ENCODE measurements at regions not wholly inside any gene's neighbourhood (a gene's known extent, or its start where the extent isn't known, plus 50 kb on each side); places are given as distances from the start of the nearest gene placed in this dataset.

DNA sequence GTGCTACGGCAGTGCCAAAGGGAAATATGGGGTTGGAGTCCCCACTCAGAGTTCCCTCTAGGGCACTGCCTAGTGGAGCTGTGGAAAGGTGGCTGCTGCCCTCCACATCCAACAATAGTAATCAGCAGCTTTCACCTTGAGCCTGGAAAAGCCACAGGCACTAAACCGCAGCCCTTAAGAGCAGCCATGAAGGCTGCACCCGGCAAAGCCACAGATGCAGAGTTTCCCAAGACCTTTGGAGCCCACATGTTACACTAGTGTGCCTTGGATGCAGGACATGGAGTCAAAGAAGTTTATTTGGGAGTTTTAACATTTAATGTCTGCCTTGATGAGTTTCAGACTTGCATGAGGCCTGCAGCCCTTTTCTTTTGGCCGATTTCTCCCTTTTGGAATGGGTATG, 91.4 kb upstream of the HSF2 start:
- no peak for DNase-seq

DNA sequence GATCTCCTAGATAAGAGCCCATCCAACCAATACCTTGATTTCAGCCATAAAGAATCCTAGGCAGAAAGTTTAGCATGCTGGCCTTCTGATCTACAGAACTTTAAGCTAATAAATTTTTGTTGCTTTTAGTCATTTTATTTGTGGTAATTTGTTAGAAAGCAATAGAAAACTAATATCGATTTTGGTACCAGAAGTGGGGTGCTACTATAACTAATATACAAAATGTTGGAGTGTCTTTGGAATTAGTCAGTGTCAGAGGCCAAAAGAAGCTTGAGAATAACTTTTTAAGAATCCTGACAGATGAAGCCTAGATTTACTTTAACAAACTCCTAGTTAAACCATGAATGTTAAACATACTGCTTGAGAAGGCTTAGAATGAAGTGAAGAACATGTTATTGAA, 83.6 kb upstream of the HSF2 start:
- no peak for DNase-seq

DNA sequence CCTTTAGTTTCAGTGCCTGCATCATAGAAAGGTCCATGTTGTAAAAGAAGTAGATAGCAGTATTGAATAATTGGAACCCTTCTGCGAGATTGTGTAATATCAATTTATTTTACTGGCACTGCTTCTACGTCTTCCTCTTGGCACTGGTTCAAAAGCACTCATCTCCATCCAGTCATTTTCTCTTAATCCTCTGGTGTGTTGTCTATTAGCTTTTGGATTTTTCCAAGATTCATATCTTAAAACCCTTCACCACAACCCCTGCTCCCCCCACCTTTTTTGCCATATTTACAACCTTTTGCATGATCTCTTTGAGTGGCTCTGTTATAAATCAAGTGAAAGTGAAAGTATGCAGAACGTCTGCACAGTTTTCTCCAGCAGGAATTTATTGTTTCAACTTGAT, 76.6 kb upstream of the HSF2 start:
- DNase-seq: no peak

DNA sequence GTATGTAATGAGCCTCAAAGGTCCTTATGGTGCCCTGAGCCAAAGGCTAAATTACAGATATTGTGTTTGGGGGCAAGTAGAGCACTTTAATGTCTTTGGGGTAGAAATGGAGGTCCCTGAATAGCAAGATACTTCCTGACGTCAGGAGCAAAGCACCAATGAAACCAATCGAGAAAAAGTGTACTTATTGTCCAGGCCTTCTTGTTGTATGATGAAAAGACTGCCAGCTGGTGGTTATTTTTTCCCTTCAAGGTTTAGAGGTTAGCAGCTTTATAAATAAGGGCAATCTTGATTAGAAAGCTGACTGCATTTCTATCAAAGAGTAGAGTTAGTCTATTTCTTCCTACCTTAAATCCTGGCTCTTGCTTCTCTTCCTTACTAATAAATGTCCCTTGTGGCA, 76.1 kb upstream of the HSF2 start:
- DNase-seq: no peak

DNA sequence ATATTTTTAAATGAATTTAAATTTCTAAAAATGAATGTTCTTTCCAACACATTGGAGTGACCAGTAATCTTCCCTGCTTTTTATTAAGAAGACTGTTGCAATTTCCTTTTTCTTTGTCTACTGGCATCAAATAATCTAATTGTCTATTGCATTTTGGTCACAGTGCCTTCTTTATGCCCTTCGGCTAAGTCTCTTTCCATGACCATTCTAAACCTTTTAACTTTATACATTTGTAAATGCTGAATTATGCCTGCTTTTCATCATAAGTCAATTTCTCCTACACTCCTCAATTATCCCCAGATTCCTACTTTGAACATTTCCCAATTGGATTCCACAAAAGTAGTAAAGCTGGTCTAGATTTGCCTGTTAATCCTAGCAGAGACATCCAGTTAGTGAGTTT, 69.1 kb upstream of the HSF2 start:
- no peak for DNase-seq

DNA sequence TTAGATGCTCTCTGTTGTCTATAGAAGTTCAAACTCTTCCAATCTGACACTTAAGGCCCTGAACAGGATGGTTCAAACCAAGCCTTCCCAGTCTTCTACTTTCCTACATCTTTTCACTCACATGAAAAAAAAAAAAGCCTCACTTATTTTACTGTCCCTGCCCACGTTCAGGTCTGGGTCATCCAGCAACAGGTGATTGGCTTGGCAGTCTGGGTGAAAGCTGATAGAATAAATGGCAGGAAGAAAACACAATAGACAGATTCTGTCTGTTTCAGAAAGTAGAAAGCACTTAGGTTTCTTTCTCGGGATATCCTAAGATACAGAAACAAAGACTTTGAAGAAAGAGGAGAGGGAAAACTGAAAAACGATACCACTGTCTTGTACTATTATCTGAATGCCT, 61.8 kb upstream of the HSF2 start:
- DNase-seq: no peak

DNA sequence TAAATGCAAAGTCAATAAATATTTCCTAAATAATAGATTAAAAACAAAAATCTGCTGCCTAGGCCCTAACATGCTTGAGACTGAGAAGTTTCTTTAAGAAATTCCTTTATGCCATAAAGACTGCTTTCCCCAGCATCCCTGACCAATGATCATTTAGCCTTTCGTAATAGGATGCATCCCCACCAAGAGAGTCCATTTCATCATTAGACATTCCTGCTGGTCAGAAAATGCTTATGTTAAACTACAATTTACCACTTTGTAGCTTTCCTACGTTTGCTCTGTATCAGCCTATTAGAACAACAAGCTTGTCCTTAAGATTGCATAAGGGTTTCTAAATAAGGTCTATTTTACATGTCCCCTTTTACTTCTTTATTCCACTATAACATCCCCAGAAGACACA, 59.8 kb upstream of the HSF2 start:
- no peak for DNase-seq

DNA sequence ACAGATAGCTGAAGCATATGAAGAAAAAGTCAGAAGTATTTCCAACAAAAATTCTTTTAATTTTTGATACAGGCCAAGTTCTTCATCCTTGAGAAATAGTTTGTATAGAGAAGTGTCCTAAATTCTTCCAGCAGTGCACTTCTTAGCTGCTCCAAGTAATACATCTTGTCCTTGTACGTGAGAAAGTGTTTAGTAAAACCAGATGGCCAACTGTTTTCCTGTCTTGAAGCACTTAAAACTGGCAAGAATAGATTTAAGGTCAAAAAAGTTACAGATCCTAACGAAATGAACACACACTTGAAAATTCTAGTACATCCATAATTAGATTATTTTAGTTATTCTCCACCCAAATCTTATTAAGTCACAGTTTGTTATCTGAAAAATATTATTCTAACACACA, 52.2 kb upstream of the HSF2 start:
- DNase-seq: no peak

DNA sequence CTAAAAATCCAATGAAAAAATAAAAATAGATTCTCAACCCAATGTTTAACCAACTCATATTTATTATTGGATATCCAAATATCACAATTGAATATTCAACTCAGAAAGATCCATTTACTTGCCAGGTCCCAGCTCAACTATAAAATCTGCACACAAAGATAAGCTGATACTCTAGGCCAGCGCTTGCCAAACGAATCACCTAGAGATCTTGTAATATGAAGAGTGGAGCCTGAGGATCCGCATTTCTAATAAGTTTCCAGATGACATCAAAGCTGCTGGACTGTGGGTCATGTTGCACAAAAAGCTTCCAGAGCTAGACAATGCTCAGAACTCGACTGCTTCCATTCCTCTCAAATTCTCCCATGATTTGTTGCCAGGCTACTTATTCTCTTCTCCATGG, 51.7 kb upstream of the HSF2 start:
- no peak for DNase-seq

Measured in bone marrow (tissue), 2 donors.